WI38 (cell line): ENCODE measurements at regions not wholly inside any gene's neighbourhood (a gene's known extent, or its start where the extent isn't known, plus 50 kb on each side); places are given as distances from the start of the nearest gene placed in this dataset.

Experiments used
- H3K4me3 ChIP-seq: 2 replicates; pipeline ENCODE4 v1.5.1; 2011; ENCODE audit warnings: low read depth, mild to moderate bottlenecking, control low read depth, low read length
- TF ChIP-seq, protein P1 (sequence below): IDR thresholded peaks from 2 replicates; pipeline ENCODE4 v1.5.1; 2012; ENCODE audit warnings: low read depth, mild to moderate bottlenecking, control low read depth, low read length

- no peak overlapping the region for H3K4me3 ChIP-seq
- TF ChIP-seq, protein P1, sequence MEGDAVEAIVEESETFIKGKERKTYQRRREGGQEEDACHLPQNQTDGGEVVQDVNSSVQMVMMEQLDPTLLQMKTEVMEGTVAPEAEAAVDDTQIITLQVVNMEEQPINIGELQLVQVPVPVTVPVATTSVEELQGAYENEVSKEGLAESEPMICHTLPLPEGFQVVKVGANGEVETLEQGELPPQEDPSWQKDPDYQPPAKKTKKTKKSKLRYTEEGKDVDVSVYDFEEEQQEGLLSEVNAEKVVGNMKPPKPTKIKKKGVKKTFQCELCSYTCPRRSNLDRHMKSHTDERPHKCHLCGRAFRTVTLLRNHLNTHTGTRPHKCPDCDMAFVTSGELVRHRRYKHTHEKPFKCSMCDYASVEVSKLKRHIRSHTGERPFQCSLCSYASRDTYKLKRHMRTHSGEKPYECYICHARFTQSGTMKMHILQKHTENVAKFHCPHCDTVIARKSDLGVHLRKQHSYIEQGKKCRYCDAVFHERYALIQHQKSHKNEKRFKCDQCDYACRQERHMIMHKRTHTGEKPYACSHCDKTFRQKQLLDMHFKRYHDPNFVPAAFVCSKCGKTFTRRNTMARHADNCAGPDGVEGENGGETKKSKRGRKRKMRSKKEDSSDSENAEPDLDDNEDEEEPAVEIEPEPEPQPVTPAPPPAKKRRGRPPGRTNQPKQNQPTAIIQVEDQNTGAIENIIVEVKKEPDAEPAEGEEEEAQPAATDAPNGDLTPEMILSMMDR = no peak
These were observed 152.6 kb downstream of the GASK1B start for GRCh38 chr4:158020176-158020575.

DNA sequence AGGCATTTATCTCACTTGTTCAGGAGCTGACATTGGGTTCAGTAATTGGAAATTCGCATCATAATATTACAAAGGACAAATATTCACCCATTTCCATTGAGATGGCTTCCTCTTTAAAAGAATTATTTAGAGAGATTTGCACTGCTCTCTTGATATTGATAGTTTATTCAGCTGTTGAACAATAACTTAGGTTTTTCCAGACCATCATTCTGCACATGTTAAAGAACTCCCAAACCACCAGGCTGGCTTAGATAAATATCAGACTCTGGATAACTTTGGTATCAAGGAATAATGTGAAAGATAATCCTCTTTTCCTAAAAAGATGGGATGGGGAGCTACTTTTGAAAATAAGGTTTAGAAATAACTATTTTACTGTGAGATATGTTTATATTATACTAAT, 154.0 kb downstream of the GASK1B start:
- H3K4me3 ChIP-seq = no peak overlapping the region
- TF ChIP-seq, protein P1 = no peak

GRCh38 chr4:158018221-158018830, 154.5 kb downstream of the GASK1B start:
- TF ChIP-seq, protein P1 = no peak
- no peak overlapping the region for H3K4me3 ChIP-seq

DNA sequence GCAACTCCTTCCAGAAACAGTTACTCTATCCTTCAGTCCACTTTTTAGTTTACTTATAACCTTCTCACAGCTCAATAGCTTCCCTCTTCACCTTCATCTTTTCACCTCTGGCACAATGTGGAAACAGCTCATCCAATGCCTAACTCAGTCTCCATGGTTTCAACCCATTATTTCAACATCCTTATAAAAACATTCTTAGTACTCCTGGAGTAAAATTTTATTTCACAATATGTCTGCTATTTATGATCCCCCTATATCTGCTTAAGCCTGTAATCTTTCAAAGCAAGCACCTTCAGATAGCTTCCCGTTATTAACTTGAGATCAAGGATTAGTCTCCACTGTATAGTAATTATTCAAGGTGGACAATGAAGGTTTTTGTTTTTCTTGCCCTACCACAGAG, 156.3 kb downstream of the GASK1B start:
- TF ChIP-seq, protein P1 = no peak
- no peak overlapping the region for H3K4me3 ChIP-seq

- TF ChIP-seq, protein P1 = no peak
- H3K4me3 ChIP-seq = no peak overlapping the region
These were observed 157.6 kb downstream of the GASK1B start for GRCh38 chr4:158015241-158015640.

DNA sequence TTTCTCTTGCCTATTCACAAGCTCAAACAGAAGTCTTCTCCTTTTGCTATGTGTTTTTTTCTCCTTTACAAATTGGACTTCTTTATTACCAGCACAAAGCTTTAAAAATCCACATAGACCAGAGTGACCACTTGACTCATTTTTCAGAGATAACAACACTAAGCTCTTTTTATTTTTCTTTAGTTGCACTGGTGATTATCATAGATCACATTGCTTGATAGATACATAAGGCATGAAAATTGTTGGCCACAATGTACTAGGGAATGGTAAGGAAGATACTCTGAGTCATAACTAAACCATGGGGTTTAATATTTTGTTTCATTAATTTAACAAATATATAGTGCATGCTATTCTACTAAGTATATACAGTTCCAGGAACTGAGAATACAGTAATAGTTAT, 159.0 kb downstream of the GASK1B start:
- no peak overlapping the region for H3K4me3 ChIP-seq
- TF ChIP-seq, protein P1 = no peak

- TF ChIP-seq, protein P1 = no peak
- H3K4me3 ChIP-seq = no peak overlapping the region
These were observed 162.5 kb downstream of the GASK1B start for GRCh38 chr4:158010361-158010760.
